ENCODE measurements at regions not wholly inside any gene's neighbourhood (a gene's known extent, or its start where the extent isn't known, plus 50 kb on each side); places are given as distances from the start of the nearest gene placed in this dataset.
A peak's percentile ranks its signal among the peaks of the same experiment; 100 is the strongest.
"Not testable (repeated sequence)": the region's sequence is repeated elsewhere in the genome, so short reads cannot be mapped to it uniquely, and the experiment has no call there.

DNA sequence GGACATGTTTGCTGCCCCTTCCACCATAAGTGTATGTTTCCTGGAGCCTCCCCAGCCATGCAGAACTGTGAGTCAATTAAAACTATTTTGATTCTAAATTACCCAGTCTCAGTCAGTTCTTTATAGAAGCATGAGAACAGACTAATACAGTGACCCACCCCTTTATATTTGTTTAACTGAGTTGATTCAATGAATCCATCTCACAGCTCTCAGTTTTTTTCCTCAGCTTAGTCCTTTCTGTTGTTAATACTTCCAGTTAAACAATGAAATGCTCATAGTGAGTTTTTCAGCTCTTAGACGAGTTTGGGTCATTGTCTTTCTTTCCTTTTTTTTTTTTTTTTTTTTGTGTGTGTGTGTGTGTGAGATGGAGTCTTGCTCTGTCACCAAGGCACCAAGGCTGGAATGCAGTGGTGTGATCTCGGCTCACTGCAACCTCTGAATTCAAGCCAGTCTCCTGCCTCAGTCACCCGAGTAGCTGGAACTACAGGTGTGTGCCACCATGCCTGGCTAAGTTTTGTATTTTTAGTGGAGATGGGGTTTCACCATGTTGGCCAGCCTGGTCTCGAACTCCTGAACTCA is 627.4 kb downstream of the SPATA31A7 start:
- not testable (repeated sequence) for H3K36me3 Mint-ChIP-seq (ENCODE audit: insufficient read depth); H3K4me3 Mint-ChIP-seq; ATAC-seq (replicated peaks; ENCODE audit: extremely low read depth, poor library complexity, severe bottlenecking)

DNA sequence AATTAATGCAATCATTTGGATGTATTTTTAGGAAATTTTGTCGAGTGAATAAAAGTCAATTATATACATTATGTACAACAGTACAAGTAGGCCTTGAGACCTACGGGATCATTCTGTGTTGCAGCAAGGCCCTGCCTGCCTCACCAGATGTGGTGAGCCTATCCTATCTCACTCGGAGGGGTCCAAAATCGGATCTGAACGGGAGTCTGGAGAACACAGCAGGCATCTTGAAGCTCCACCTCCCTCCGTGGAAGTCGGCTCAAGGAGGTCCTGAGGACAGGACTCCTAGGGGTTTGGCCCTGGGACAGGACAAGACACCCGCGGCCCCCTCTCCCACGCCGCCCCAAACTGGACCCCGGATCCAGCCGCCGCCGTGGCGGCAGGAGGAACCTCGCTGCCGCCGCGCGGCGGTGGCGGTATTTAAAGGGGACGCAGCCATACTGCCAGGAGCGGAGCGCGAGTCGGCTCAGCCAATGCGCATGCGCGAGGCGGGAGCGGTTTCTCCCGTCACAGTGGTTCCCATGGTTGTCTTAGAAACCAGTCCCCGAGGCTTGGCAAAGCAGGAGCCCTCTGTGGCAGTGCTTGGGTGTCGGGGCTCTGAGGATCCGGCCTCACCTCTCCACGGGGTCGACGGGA is 663.9 kb downstream of the SPATA31A7 start:
- H3K4me3 Mint-ChIP-seq; H3K27ac Mint-ChIP-seq (ENCODE audit: low read depth); H3K4me1 Mint-ChIP-seq; H3K9me3 Mint-ChIP-seq; H3K36me3 Mint-ChIP-seq (ENCODE audit: insufficient read depth); H3K27me3 Mint-ChIP-seq: not testable (repeated sequence)
- ATAC-seq (replicated peaks; ENCODE audit: extremely low read depth, poor library complexity, severe bottlenecking) = peak; percentile 53
- peak; percentile 57 to 85 for DNase-seq (ENCODE audit: low spot score in 2 of 2)

More for the DNA sequence above, 627.4 kb downstream of the SPATA31A7 start:
- not testable (repeated sequence) for H3K9me3 Mint-ChIP-seq; H3K27me3 Mint-ChIP-seq; DNase-seq (ENCODE audit: low spot score in 2 of 2); H3K4me1 Mint-ChIP-seq; H3K27ac Mint-ChIP-seq (ENCODE audit: low read depth)

DNA sequence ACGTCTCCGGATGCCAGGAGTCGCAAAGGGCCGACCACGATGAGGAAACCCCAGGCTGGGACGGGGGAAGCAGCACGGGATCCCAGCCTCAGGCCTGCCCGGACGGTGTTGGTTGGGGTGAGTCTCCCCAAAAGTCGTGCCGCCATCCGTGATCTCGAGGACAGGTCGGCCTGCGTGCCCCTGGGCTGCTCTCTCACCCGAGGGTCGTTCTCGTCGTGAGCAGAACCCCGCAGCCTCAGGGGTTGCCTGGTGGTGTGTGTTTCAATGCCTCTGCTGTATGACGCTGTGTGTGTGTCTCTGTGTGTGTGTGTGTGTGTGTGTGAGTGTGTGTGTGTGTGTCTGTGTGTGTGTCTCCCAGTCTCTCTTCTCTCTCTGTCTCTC is 664.4 kb downstream of the SPATA31A7 start:
- H3K36me3 Mint-ChIP-seq (ENCODE audit: insufficient read depth); DNase-seq (ENCODE audit: low spot score in 2 of 2); H3K27ac Mint-ChIP-seq (ENCODE audit: low read depth); H3K27me3 Mint-ChIP-seq; ATAC-seq (replicated peaks; ENCODE audit: extremely low read depth, poor library complexity, severe bottlenecking); H3K4me3 Mint-ChIP-seq; H3K4me1 Mint-ChIP-seq; H3K9me3 Mint-ChIP-seq: not testable (repeated sequence)

DNA sequence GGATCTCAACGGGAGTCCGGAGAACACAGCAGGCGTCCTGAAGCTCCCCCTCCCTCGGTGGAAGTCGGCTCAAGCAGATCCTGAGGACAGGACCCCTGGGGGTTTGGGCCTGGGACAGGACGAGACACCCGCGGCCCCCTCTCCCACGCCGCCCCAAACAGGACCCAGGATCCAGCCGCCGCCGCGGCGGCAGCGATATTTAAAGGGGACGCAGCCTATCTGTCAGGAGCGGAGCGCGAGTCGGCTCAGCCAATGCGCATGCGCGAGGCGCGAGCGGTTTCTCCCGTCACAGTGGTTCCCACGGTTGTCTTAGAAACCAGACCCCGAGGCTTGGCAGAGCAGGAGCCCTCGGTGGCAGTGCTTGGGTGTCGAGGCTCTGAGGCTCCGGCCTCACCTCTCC is 666.4 kb downstream of the SPATA31A7 start:
- H3K4me1 Mint-ChIP-seq; H3K27me3 Mint-ChIP-seq; H3K36me3 Mint-ChIP-seq (ENCODE audit: insufficient read depth); DNase-seq (ENCODE audit: low spot score in 2 of 2); H3K27ac Mint-ChIP-seq (ENCODE audit: low read depth); H3K9me3 Mint-ChIP-seq; H3K4me3 Mint-ChIP-seq: not testable (repeated sequence)
- ATAC-seq (replicated peaks; ENCODE audit: extremely low read depth, poor library complexity, severe bottlenecking) = peak; percentile 40

DNA sequence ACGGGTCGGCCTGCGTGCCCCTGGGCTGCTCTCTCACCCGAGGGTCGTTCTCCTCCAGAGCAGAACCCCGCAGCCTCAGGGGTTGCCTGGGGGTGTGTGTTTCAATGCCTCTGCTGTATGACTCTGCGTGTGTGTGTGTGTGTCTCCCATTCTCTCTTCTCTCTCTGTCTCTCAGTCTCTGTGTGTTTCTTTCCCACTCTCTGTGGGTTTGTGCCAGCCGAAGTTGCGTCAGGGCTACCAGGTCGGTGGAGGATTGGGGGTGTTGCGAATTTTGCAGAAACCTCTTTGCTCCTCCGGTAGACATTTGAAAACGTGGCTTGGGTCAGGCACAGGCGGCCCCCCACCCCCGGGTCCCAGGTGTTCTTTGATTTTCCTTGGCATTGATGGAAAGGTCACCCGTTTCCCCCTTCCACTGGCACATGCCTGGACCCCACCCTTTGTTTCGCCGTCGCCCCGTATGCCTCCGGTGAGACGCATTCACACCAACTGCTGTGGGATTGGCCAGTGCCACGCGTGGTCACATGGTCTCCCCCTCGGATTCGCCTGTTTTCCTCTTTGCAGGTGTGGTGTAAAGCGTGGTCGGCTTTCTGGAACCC is 667.1 kb downstream of the SPATA31A7 start:
- not testable (repeated sequence) for H3K27ac Mint-ChIP-seq (ENCODE audit: low read depth); H3K36me3 Mint-ChIP-seq (ENCODE audit: insufficient read depth); H3K4me1 Mint-ChIP-seq; H3K9me3 Mint-ChIP-seq; H3K27me3 Mint-ChIP-seq; ATAC-seq (replicated peaks; ENCODE audit: extremely low read depth, poor library complexity, severe bottlenecking)
- DNase-seq (ENCODE audit: low spot score in 2 of 2) = peak in 1 of 2 donors; percentile 28
- H3K4me3 Mint-ChIP-seq = peak overlapping the region; percentile 25

DNA sequence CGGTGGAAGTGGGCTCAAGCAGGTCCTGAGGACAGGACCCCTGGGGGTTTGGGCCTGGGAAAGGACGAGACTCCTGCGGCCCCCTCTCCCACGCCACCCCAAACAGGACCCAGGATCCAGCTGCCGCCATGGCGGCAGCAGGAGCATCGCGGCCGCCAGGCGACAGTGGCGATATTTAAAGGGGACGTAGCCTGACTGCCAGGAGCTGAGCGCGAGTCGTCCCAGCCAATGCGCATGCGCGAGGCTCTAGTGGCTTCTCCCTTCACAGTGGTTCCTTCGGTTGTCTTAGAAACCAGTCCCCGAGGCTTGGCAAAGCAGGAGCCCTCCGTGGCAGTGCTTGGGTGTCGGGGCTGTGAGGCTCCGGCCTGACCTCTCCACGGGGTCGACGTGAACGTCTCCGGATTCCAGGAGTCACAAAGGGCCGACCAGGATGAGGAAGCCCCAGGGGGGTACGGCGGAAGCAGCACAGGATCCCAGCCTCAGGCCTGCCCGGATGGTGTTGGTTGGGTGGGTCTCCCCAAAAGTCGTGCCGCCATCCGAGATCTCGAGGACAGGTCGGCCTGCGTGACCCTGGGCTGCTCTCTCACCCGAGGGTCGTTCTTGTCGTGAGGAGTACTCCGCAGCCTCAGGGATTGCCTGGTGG is 668.0 kb downstream of the SPATA31A7 start:
- not testable (repeated sequence) for H3K4me3 Mint-ChIP-seq; H3K27me3 Mint-ChIP-seq; DNase-seq (ENCODE audit: low spot score in 2 of 2); H3K4me1 Mint-ChIP-seq; H3K36me3 Mint-ChIP-seq (ENCODE audit: insufficient read depth); H3K27ac Mint-ChIP-seq (ENCODE audit: low read depth); H3K9me3 Mint-ChIP-seq
- ATAC-seq (replicated peaks; ENCODE audit: extremely low read depth, poor library complexity, severe bottlenecking) = peak; percentile 69

DNA sequence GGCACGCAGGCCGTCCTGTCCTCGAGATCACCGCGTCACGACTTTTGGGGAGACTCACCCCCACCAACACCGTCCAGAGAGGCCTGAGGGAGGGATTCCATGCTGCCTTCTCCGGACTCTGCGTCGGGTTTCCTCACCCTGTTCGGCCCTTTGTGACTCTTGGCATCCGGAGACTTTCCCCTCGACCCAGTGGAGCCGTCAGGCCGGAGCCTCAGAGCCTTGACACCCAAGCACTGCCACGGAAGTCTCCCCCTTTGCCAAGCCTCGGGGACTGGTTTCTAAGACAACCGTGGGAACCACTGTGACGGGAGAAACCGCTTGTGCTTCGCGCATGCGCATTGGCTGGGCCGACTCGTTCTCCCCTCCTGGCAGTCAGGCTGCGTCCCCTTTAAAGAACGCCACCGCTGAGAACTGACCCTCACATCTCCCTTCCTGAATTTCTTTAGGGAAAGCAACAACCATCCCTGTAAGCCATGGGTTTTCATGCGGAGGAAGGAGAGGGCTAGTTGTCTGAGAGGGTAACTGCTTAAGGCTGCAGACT is 672.7 kb downstream of the SPATA31A7 start:
- ATAC-seq (replicated peaks; ENCODE audit: extremely low read depth, poor library complexity, severe bottlenecking) (peak; percentile 40), DNase-seq (ENCODE audit: low spot score in 2 of 2) (peak in 1 of 2 donors; percentile 60)
- H3K9me3 Mint-ChIP-seq; H3K4me1 Mint-ChIP-seq; H3K4me3 Mint-ChIP-seq; H3K27me3 Mint-ChIP-seq; H3K27ac Mint-ChIP-seq (ENCODE audit: low read depth); H3K36me3 Mint-ChIP-seq (ENCODE audit: insufficient read depth): not testable (repeated sequence)

DNA sequence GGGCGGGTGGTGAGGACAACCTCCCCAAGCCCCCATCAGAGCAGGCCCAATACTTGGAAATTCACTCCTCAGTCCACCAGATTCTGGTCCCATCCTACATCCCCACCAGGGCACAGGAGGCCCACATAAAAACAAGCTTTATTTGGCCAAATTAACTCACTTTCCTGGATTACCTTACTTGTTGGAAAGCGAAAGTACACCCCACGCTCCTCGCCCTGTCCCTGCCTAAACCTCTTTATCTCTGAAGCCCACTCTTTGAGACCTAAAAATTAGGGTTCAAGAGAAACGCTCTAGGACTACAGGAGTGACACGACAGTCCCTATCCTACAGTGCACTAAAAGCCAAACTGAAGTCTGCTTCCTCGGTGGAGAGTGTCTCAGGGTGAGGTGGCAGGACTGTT is 674.6 kb downstream of the SPATA31A7 start:
- not testable (repeated sequence) for H3K4me3 Mint-ChIP-seq; H3K27me3 Mint-ChIP-seq; H3K4me1 Mint-ChIP-seq; H3K36me3 Mint-ChIP-seq (ENCODE audit: insufficient read depth); ATAC-seq (replicated peaks; ENCODE audit: extremely low read depth, poor library complexity, severe bottlenecking); H3K9me3 Mint-ChIP-seq; H3K27ac Mint-ChIP-seq (ENCODE audit: low read depth); DNase-seq (ENCODE audit: low spot score in 2 of 2)

DNA sequence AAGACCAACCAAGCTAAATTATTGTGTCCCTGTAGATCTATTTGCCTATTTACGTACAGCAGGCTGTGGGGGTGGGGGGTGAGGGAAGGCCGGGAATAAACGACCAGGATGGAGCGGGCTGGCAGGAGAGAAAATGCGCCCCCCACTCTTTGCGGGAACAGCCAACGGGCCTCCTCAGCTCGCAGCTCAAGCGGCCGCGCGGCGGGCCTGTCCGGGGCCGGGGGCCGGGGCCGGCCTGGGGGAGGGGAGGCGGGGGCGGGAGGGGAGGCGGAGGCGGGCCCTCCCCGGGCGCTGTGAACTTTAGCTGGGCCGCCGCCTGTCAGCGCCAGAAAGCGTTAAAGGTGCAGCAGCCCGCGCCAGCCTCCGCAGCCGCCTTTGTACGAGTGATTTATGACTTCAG is 679.1 kb downstream of the SPATA31A7 start:
- not testable (repeated sequence) for H3K4me1 Mint-ChIP-seq

DNA sequence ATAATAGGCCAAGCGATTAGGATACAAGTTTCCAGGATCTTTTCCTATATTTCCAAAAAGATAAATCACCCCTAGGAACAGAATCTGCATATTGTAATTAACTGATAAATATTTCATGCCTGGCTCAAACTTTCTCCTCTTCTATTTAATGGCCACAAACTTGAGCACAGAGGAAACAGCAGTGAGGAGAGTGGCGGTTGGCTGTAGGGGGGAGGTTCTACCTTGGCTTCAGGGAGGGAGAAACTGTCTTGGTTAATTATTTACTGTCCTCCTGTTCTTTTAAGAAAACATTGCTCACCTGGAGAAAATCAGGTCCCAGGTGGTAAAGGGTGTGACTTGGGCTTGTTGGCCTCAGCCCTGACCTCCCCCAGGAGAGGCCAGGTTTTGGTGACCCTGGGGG is 682.5 kb downstream of the SPATA31A7 start:
- H3K4me1 Mint-ChIP-seq; H3K27ac Mint-ChIP-seq (ENCODE audit: low read depth); DNase-seq (ENCODE audit: low spot score in 2 of 2); H3K27me3 Mint-ChIP-seq; ATAC-seq (replicated peaks; ENCODE audit: extremely low read depth, poor library complexity, severe bottlenecking); H3K4me3 Mint-ChIP-seq; H3K36me3 Mint-ChIP-seq (ENCODE audit: insufficient read depth); H3K9me3 Mint-ChIP-seq: not testable (repeated sequence)

More for the DNA sequence above, 679.1 kb downstream of the SPATA31A7 start:
- not testable (repeated sequence) for H3K36me3 Mint-ChIP-seq (ENCODE audit: insufficient read depth); H3K4me3 Mint-ChIP-seq; H3K27me3 Mint-ChIP-seq; H3K9me3 Mint-ChIP-seq; ATAC-seq (replicated peaks; ENCODE audit: extremely low read depth, poor library complexity, severe bottlenecking); DNase-seq (ENCODE audit: low spot score in 2 of 2); H3K27ac Mint-ChIP-seq (ENCODE audit: low read depth)
